OCI-LY7 (cell line): ENCODE measurements at regions not wholly inside any gene's neighbourhood (a gene's known extent, or its start where the extent isn't known, plus 50 kb on each side); places are given as distances from the start of the nearest gene placed in this dataset.
"Not testable (repeated sequence)": the region's sequence is repeated elsewhere in the genome, so short reads cannot be mapped to it uniquely, and the experiment has no call there.

Experiments used
- BruUV-seq: library from RNA; stranded (reverse); fragments of 400-500 nt; replicated peaks from 2 replicates; lab custom pipeline; 2021; lab: Mats Ljungman, UMichigan
- CTCF ChIA-PET: fragments of 300-600 bp; sonication (Branson Sonifier 250); formaldehyde crosslinking; loops from one replicate; lab custom pipeline; 2022; ENCODE audit warnings: antibody characterized with exemption; ENCODE audit not compliant: unreplicated experiment; lab: Charles Lee
- POLR2A ChIA-PET: fragments of 300-600 bp; sonication (Branson Sonifier 250); formaldehyde crosslinking; loops from one replicate; lab custom pipeline; 2022; ENCODE audit warnings: antibody characterized with exemption; lab: Charles Lee
- DNase-seq: peaks from one replicate; pipeline ENCODE4 v3.0.0-alpha.2; 2015; ENCODE audit warnings: low spot score
- H2AFZ ChIP-seq: fragments of 200-600 bp; sonication (generic), shearing (Covaris generic); 2 replicates; pipeline ENCODE4 v1.6.1; 2014; ENCODE audit warnings: mild to moderate bottlenecking, antibody characterized with exemption, low read length, moderate library complexity
- H3K27ac ChIP-seq: fragments of 200-600 bp; sonication (generic); 2 replicates; pipeline ENCODE4 v1.5.1; 2014; ENCODE audit warnings: mixed run types, low read depth, mild to moderate bottlenecking, moderate library complexity, low read length, inconsistent platforms; ENCODE audit not compliant: poor library complexity, severe bottlenecking
- H3K36me3 ChIP-seq: fragments of 200-600 bp; sonication (generic); 2 replicates; pipeline ENCODE4 v1.6.1; 2014; ENCODE audit warnings: mild to moderate bottlenecking, antibody characterized with exemption, low read length, moderate library complexity, mixed read lengths; ENCODE audit not compliant: insufficient read depth
- H3K4me1 ChIP-seq: fragments of 200-600 bp; sonication (generic); 2 replicates; pipeline ENCODE4 v1.5.1; 2014; ENCODE audit warnings: mild to moderate bottlenecking, low read length; ENCODE audit not compliant: insufficient read depth, poor library complexity, severe bottlenecking
- H3K4me2 ChIP-seq: fragments of 200-600 bp; sonication (generic); 2 replicates; pipeline ENCODE4 v1.6.1; 2014; ENCODE audit warnings: mild to moderate bottlenecking, low read length
- H3K4me3 ChIP-seq: fragments of 200-600 bp; sonication (generic); 2 replicates; pipeline ENCODE4 v1.5.1; 2014; ENCODE audit warnings: mild to moderate bottlenecking, low read depth, low read length; ENCODE audit not compliant: poor library complexity, severe bottlenecking
- H3K79me2 ChIP-seq: fragments of 200-600 bp; sonication (generic); 2 replicates; pipeline ENCODE4 v1.6.1; 2016; ENCODE audit warnings: low read depth, mild to moderate bottlenecking, low read length, moderate library complexity, mixed read lengths; ENCODE audit not compliant: insufficient read depth
- H3K9me2 ChIP-seq: fragments of 200-600 bp; sonication (generic); 2 replicates; pipeline ENCODE4 v1.6.1; 2016; ENCODE audit warnings: mild to moderate bottlenecking, low read length, mixed read lengths; ENCODE audit not compliant: insufficient read depth
- H3K9me3 ChIP-seq: fragments of 200-600 bp; sonication (generic); 2 replicates; pipeline ENCODE4 v1.6.1; 2014; ENCODE audit warnings: mild to moderate bottlenecking, mixed run types, low read length, mixed read lengths
- H4K20me1 ChIP-seq: fragments of 200-600 bp; sonication (generic); 2 replicates; pipeline ENCODE4 v1.6.1; 2014; ENCODE audit warnings: mild to moderate bottlenecking, antibody characterized with exemption, low read length, moderate library complexity, mixed read lengths; ENCODE audit not compliant: insufficient read depth
- EZH2phosphoT487 ChIP-seq: fragments of 200-600 bp; sonication (generic); IDR thresholded peaks from 2 replicates; pipeline ENCODE4 v1.6.1; 2018; ENCODE audit warnings: low read depth, borderline replicate concordance, mild to moderate bottlenecking, mixed run types, antibody characterized with exemption, low read length, moderate library complexity, mixed read lengths
- intact Hi-C: fragments of 100-400 bp; cut with micrococcal nuclease; formaldehyde crosslinking; loops from one replicate; pipeline ENCODE4 v1.10.0; 2022; ENCODE audit not compliant: unreplicated experiment
- TF ChIP-seq, protein P1 (sequence below): fragments of 200-600 bp; sonication (generic); conservative IDR thresholded peaks from 2 replicates; pipeline ENCODE4 v1.5.1; 2014; ENCODE audit warnings: mild to moderate bottlenecking, antibody characterized with exemption, low read length, moderate library complexity, mixed read lengths

GRCh38 chr21:22352088-22352487 is 1353.9 kb downstream of the NCAM2 start:
- ChIA-PET POLR2A (no interaction called here), CTCF (no interaction called here)
- DNase-seq = no peak
- Histone ChIP-seq H3K9me2 (no peaks in the 10 kb centered on the region), H3K4me2 (no peak overlapping the region), H3K36me3 (no peaks in the 10 kb centered on the region), H2AFZ (no peak overlapping the region), H3K27ac (no peak overlapping the region), H3K4me1 (no peaks in the 10 kb centered on the region), H3K4me3 (no peak overlapping the region), H3K79me2 (no peaks in the 10 kb centered on the region), H4K20me1 (no peaks in the 10 kb centered on the region), H3K9me3 (no peaks in the 10 kb centered on the region; the same call in 1 of the 2 replicates)
- BruUV-seq = no TSS peak
- TF ChIP-seq EZH2phosphoT487 = no peak
- TF ChIP-seq, protein P1, sequence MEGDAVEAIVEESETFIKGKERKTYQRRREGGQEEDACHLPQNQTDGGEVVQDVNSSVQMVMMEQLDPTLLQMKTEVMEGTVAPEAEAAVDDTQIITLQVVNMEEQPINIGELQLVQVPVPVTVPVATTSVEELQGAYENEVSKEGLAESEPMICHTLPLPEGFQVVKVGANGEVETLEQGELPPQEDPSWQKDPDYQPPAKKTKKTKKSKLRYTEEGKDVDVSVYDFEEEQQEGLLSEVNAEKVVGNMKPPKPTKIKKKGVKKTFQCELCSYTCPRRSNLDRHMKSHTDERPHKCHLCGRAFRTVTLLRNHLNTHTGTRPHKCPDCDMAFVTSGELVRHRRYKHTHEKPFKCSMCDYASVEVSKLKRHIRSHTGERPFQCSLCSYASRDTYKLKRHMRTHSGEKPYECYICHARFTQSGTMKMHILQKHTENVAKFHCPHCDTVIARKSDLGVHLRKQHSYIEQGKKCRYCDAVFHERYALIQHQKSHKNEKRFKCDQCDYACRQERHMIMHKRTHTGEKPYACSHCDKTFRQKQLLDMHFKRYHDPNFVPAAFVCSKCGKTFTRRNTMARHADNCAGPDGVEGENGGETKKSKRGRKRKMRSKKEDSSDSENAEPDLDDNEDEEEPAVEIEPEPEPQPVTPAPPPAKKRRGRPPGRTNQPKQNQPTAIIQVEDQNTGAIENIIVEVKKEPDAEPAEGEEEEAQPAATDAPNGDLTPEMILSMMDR = no peak
- intact Hi-C loops = no loop called here

DNA sequence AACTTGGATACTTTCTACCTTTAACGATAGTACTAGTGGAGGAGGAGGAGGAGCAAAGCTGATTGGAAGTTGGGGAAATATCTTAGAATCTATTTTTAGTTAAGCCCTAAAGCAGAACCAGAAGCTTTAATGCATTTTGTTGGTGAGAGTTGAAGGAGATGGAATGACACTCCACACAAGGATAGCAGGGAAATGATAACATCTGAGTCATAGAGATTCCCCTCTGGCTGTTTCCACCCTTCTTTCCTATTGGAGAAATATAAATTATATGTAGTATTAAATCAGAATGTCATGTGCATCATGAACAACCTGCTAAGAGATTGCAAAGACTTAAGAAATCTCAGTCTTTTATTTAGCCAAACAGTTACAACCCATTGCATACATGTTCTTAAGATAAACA is 1357.7 kb downstream of the NCAM2 start:
- Histone ChIP-seq H3K27ac (no peak overlapping the region), H3K4me2 (no peak overlapping the region), H3K36me3 (no peaks in the 10 kb centered on the region), H3K4me3 (no peak overlapping the region), H3K79me2 (no peaks in the 10 kb centered on the region), H4K20me1 (no peaks in the 10 kb centered on the region), H3K9me2 (no peaks in the 10 kb centered on the region), H2AFZ (no peak overlapping the region), H3K9me3 (0 out of 2 replicates have a peak, but pooled peaks cover 17% of the 10 kb centered on the region), H3K4me1 (no peaks in the 10 kb centered on the region)
- DNase-seq = no peak
- no TSS peak for BruUV-seq
- POLR2A ChIA-PET = no interaction called here
- intact Hi-C loops = no loop called here
- CTCF ChIA-PET = no interaction called here
- TF ChIP-seq, protein P1 = no peak
- TF ChIP-seq EZH2phosphoT487 = no peak

DNA sequence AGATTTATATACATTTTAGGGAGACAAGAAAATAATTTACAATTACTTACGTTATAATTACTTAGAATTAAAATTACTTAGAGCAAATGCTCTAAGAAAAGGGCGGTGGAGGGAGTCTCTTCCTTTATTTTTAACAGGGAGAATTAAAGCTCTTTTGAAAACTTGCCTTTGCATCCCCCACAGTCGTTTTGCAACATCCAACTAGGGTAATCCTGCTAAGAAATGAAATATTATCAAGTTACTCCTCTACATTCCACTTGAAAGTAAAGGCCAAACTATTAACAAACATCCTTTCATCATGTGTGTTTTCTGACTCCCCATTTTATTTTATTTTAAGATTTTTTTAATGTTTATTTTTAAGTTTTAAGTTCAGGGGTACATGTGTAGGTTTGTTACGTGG is 1358.5 kb downstream of the NCAM2 start:
- Histone ChIP-seq H3K36me3 (no peaks in the 10 kb centered on the region), H3K4me3 (no peak overlapping the region), H3K4me1 (no peaks in the 10 kb centered on the region), H3K79me2 (no peaks in the 10 kb centered on the region), H4K20me1 (no peaks in the 10 kb centered on the region), H2AFZ (no peak overlapping the region), H3K9me3 (0 out of 2 replicates have a peak, but pooled peaks cover 17% of the 10 kb centered on the region), H3K27ac (no peak overlapping the region), H3K9me2 (no peaks in the 10 kb centered on the region), H3K4me2 (no peak overlapping the region)
- ChIA-PET CTCF (interaction anchor here (0.5 kb wide), 1 partner anchor 15 kb away, joined by 3 read pairs; no protein-coding TSS in a partner anchor), POLR2A (no interaction called here)
- no TSS peak for BruUV-seq
- intact Hi-C loops = no loop called here
- DNase-seq = no peak
- TF ChIP-seq, protein P1 = no peak
- TF ChIP-seq EZH2phosphoT487 = no peak

- H3K27ac ChIP-seq, H3K4me2 ChIP-seq, H3K79me2 ChIP-seq, H3K36me3 ChIP-seq, H4K20me1 ChIP-seq, CTCF ChIA-PET, DNase-seq, H2AFZ ChIP-seq, H3K4me3 ChIP-seq, intact Hi-C loops, BruUV-seq, H3K9me2 ChIP-seq, H3K4me1 ChIP-seq: not testable (repeated sequence)
- peaks cover 17% of the 10 kb centered on the region; the same call in 1 of the 2 replicates for H3K9me3 ChIP-seq
- POLR2A ChIA-PET = interaction anchor here (1.0 kb wide), 1 partner anchor 17 kb away, joined by 3 read pairs; no protein-coding TSS in a partner anchor
Observed at GRCh38 chr21:22359599-22359998, 1361.4 kb downstream of the NCAM2 start.
